Endothelial cell (in vitro differentiated cells): ENCODE measurements at regions not wholly inside any gene's neighbourhood (a gene's known extent, or its start where the extent isn't known, plus 50 kb on each side); places are given as distances from the start of the nearest gene placed in this dataset.

ENCODE experiments used
- DNase-seq: peaks from one replicate; pipeline ENCODE4 v3.0.0; 2021; ENCODE audit warnings: low spot score
- H3K27ac Mint-ChIP-seq: one replicate; pipeline ENCODE4 v1.8.0; 2021; ENCODE audit warnings: mixed read lengths, inconsistent platforms; ENCODE audit not compliant: unreplicated experiment
- H3K27me3 Mint-ChIP-seq: one replicate; pipeline ENCODE4 v1.8.0; 2021; ENCODE audit warnings: mild to moderate bottlenecking, moderate library complexity, mixed read lengths, inconsistent platforms; ENCODE audit not compliant: unreplicated experiment
- H3K36me3 Mint-ChIP-seq: one replicate; pipeline ENCODE4 v1.8.0; 2021; ENCODE audit warnings: mild to moderate bottlenecking, low read depth, mixed read lengths, inconsistent platforms; ENCODE audit not compliant: unreplicated experiment
- H3K4me1 Mint-ChIP-seq: one replicate; pipeline ENCODE4 v1.8.0; 2021; ENCODE audit warnings: mild to moderate bottlenecking, mixed read lengths, inconsistent platforms; ENCODE audit not compliant: unreplicated experiment
- H3K4me3 Mint-ChIP-seq: one replicate; pipeline ENCODE4 v1.8.0; 2021; ENCODE audit warnings: mild to moderate bottlenecking, mixed read lengths, inconsistent platforms; ENCODE audit not compliant: unreplicated experiment
- H3K9me3 Mint-ChIP-seq: one replicate; pipeline ENCODE4 v1.8.0; 2021; ENCODE audit warnings: mixed read lengths, inconsistent platforms; ENCODE audit not compliant: unreplicated experiment
- TF ChIP-seq, protein P1 (sequence below): fragments of 200-600 bp; sonication (generic); IDR thresholded peaks from one replicate; pipeline ENCODE4 v1.5.0; 2021; ENCODE audit warnings: antibody characterized with exemption; ENCODE audit not compliant: unreplicated experiment

DNA sequence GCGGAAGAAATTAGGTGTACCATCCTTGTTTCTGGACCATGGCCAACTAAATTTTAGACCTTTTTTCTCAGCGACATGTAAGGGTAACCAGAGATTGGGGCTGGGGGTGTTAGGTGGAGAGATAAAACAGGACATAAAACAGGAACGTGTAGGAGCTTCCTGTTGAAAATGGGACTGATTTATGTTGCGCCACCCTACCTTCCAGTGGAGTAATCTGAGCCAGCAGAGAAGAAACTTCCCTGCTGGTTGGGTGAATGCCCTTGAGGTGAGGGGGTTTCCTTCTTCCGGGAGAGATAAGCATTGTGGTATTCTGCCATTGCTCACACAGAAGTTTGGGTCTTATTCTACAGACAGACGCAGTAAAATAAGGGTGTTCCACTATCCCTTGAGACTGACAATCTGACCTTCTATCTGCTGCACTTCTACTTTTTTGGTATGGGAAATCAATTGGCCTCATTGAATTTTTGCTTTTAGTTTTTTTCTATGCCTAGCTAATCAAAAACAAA is 417.6 kb downstream of the PCNX1 start:
- Mint-ChIP-seq H3K4me1 (peaks cover 43% of the 10 kb centered on the region), H3K4me3 (peak overlapping the region; percentile 40), H3K9me3 (no peaks in the 10 kb centered on the region), H3K27ac (peak overlapping the region; percentile 70), H3K36me3 (no peaks in the 10 kb centered on the region), H3K27me3 (peaks cover 8% of the 10 kb centered on the region)
- TF ChIP-seq, protein P1, sequence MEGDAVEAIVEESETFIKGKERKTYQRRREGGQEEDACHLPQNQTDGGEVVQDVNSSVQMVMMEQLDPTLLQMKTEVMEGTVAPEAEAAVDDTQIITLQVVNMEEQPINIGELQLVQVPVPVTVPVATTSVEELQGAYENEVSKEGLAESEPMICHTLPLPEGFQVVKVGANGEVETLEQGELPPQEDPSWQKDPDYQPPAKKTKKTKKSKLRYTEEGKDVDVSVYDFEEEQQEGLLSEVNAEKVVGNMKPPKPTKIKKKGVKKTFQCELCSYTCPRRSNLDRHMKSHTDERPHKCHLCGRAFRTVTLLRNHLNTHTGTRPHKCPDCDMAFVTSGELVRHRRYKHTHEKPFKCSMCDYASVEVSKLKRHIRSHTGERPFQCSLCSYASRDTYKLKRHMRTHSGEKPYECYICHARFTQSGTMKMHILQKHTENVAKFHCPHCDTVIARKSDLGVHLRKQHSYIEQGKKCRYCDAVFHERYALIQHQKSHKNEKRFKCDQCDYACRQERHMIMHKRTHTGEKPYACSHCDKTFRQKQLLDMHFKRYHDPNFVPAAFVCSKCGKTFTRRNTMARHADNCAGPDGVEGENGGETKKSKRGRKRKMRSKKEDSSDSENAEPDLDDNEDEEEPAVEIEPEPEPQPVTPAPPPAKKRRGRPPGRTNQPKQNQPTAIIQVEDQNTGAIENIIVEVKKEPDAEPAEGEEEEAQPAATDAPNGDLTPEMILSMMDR = no peak
- DNase-seq = peak; percentile 16

DNA sequence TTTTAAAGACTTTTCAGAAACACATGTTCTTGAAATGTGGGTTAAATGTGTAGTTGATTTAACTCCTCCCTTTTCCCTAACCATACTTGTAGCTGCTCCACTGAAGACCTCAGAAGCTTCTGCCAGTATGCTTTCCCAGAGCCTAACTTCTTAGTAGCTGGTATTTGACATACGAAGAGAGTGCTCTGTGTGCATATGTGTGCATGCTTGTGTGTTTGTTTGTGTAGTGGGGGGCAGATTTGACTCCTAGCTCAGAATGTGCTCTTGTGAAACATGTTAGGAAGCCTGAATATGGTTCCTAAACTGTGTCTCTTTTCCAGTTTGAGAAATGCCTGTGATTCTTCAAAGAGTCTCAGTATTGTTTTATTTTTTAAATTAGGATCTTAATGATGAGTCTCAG is 420.4 kb downstream of the PCNX1 start:
- no peak overlapping the region for H3K4me3 Mint-ChIP-seq
- H3K36me3 Mint-ChIP-seq = peaks cover 5% of the 10 kb centered on the region
- no peaks in the 10 kb centered on the region for H3K27me3 Mint-ChIP-seq
- TF ChIP-seq, protein P1 = no peak
- H3K9me3 Mint-ChIP-seq = no peaks in the 10 kb centered on the region
- H3K4me1 Mint-ChIP-seq = peaks cover 53% of the 10 kb centered on the region
- no peak overlapping the region for H3K27ac Mint-ChIP-seq
- DNase-seq = no peak

GRCh38 chr14:71328183-71328582 is 420.9 kb downstream of the PCNX1 start:
- peaks cover 49% of the 10 kb centered on the region for H3K4me1 Mint-ChIP-seq
- TF ChIP-seq, protein P1 = no peak
- H3K4me3 Mint-ChIP-seq = no peak overlapping the region
- H3K27ac Mint-ChIP-seq = no peak overlapping the region
- H3K9me3 Mint-ChIP-seq = no peaks in the 10 kb centered on the region
- no peak for DNase-seq
- H3K36me3 Mint-ChIP-seq = peaks cover 5% of the 10 kb centered on the region
- H3K27me3 Mint-ChIP-seq = no peaks in the 10 kb centered on the region

DNA sequence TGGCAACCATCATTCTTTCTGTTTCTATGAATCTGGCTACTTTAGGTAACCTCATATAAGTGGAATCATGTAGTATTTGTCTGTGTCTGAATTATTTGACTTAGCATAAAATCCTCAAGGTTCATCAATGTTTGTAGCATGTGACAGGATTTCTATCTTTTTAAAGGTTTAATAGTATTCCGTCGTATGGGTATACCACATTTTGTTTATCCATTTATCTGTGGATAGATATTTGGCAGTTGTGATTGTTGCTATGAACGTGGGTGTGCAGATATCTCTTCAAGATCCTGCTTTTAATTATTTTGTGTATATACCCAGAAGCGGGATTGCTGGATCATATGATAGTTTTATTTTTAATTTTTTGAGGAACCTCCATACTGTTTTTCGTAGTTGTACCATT is 421.7 kb downstream of the PCNX1 start:
- Mint-ChIP-seq H3K27me3 (no peaks in the 10 kb centered on the region), H3K36me3 (peaks cover 5% of the 10 kb centered on the region), H3K4me3 (no peak overlapping the region), H3K4me1 (peaks cover 45% of the 10 kb centered on the region), H3K27ac (no peak overlapping the region), H3K9me3 (no peaks in the 10 kb centered on the region)
- TF ChIP-seq, protein P1 = no peak
- no peak for DNase-seq

- H3K4me1 Mint-ChIP-seq = peaks cover 25% of the 10 kb centered on the region
- H3K36me3 Mint-ChIP-seq = peaks cover 5% of the 10 kb centered on the region
- DNase-seq = no peak
- no peak overlapping the region for H3K4me3 Mint-ChIP-seq
- H3K9me3 Mint-ChIP-seq = no peaks in the 10 kb centered on the region
- no peaks in the 10 kb centered on the region for H3K27me3 Mint-ChIP-seq
- TF ChIP-seq, protein P1 = no peak
- no peak overlapping the region for H3K27ac Mint-ChIP-seq
These were observed 424.1 kb downstream of the PCNX1 start for GRCh38 chr14:71331403-71331802.
